AG09309 (cell line): ENCODE measurements at regions not wholly inside any gene's neighbourhood (a gene's known extent, or its start where the extent isn't known, plus 50 kb on each side); places are given as distances from the start of the nearest gene placed in this dataset.
"Not testable (repeated sequence)": the region's sequence is repeated elsewhere in the genome, so short reads cannot be mapped to it uniquely, and the experiment has no call there.

Experiments used
- DNase-seq: peaks from one replicate; pipeline ENCODE4 v3.0.0-alpha.2; 2010; ENCODE audit warnings: low read depth
- H3K4me3 ChIP-seq: 2 replicates; pipeline ENCODE4 v1.5.1; 2011; ENCODE audit warnings: mild to moderate bottlenecking, low read depth, low read length, moderate library complexity; ENCODE audit not compliant: control insufficient read depth
- CTCF ChIP-seq: IDR thresholded peaks from 2 replicates; pipeline ENCODE4 v1.5.1; 2011; ENCODE audit warnings: mild to moderate bottlenecking, low read depth, low read length, inconsistent platforms; ENCODE audit not compliant: insufficient read depth, control insufficient read depth; ENCODE audit errors: missing control alignments

- TF ChIP-seq CTCF: no peak
- DNase-seq: no peak
- no peak overlapping the region for H3K4me3 ChIP-seq
These were observed 115.3 kb upstream of the NDUFV2 start for GRCh38 chr18:8987241-8987640.

DNA sequence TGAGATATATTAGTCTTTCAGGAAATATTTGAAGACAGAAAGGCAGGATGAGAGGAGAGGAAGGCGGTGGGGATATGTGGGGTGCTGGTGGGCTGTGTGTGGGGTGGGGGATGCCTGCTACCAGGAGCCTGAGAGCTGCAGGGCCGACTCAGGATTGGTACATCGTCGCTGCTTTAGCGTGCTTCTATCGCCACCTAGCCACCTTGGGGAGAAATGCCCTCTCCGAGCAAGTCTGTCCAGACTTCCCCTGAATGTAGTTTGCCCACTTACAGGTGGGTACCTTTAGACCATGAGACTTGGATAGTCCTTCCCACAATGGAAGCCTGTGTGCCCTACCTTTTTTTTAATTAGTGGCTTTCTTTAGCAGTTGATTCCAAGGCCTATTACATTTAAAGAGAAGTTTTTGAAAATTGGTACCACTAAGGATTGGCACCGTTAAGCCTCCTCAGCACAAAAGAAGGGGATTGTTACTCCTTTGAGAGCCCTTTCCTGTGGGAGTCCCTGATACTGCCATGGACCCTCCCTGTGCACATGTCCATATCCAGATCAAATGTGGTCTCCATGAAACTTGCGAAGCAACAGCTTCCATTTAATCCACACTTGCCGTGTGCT lies 114.1 kb upstream of the NDUFV2 start:
- TF ChIP-seq CTCF: peak; percentile 87
- DNase-seq: no peak
- no peak overlapping the region for H3K4me3 ChIP-seq

- TF ChIP-seq CTCF: no peak
- no peak for DNase-seq
- H3K4me3 ChIP-seq: no peak overlapping the region
These were observed 113.5 kb upstream of the NDUFV2 start for GRCh38 chr18:8989017-8989416.

DNA sequence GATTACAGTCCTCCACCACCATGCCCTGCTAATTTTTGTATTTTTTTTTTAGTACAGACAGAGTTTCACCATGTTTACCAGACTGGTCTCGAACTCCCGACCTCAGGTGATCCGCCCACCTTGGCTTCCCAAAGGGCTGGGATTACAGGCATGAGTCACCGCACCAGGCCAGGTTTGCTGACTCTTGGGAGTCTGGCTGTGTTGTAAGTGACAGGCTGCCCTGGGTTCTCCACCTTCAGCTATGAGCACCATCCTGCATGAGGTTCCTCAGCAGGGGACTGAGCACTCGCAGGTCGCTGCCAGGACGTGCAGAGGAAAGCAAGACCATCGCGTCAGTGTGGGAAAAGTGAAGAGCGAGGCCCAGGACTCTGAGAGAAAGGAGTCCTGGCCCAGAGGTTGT lies 112.6 kb upstream of the NDUFV2 start:
- TF ChIP-seq CTCF: no peak
- no peak overlapping the region for H3K4me3 ChIP-seq
- no peak for DNase-seq

DNA sequence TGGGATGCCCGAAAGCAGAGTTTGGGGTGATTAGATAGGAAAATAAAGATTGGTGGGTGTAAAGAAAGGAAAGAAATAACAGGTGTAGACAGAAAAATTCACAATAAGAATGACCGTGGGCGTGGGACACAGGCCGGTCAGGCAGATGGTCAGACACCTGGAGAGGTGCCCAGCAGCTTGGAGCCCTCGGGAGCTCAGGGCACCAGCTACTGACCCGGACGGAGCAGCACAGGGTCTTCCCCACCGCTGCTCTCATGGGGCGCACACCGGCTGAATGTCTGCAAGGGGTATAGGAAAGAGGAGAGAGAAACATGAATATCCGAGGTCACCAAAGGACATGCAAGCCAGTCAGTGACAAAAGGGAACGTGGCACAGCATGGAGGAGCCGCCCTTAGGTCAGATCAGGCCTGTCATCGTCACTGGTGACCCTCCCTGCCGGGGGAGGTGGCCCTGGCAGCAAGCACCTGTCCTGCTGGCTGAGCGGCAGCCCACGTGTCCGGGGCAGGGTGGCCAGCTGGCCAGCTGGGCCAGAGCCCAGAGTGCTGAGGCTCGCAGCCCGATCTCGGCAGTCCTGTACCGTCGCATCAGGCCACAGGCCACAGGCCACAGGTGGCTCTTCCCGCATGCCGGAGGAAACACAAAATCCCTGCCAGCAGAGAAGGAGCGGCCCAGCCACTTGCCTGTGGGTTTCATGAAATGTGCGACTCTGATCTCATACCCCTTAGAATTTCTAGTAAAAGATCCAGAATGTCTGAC lies 112.0 kb upstream of the NDUFV2 start:
- H3K4me3 ChIP-seq: no peak overlapping the region
- TF ChIP-seq CTCF: no peak
- no peak for DNase-seq

GRCh38 chr18:8991155-8991554 lies 111.3 kb upstream of the NDUFV2 start:
- H3K4me3 ChIP-seq: no peak overlapping the region
- no peak for DNase-seq
- no peak for TF ChIP-seq CTCF

DNA sequence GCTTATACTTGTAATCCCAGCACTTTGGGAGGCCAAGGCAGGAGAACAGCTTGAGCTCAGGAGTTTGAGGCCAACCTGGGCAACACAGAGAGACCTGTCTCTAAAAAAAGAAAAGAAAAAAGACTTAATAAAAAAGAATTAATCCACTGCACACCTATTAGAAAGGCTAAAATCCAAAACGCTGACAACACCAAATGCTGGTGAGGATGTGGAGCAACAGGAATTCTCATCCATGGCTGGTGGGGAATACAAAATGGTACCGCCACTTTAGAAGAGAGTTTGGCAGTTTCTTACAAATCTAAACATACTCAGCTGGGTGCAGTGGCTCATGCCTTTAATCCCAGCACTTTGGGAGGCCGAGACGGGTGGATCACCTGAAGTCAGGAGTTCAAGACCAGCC lies 110.0 kb upstream of the NDUFV2 start:
- H3K4me3 ChIP-seq, DNase-seq: not testable (repeated sequence)
